Ishikawa (cell line): ENCODE measurements at regions not wholly inside any gene's neighbourhood (a gene's known extent, or its start where the extent isn't known, plus 50 kb on each side); places are given as distances from the start of the nearest gene placed in this dataset.

Experiments used
- CEBPB ChIP-seq: IDR thresholded peaks from 2 replicates; pipeline ENCODE4 v1.6.1; 2012
- CREB1 ChIP-seq: IDR thresholded peaks from 2 replicates; pipeline ENCODE4 v1.6.1; 2012; ENCODE audit warnings: low read depth
- EGR1 ChIP-seq: IDR thresholded peaks from 2 replicates; pipeline ENCODE4 v1.6.1; 2012
- EP300 ChIP-seq: IDR thresholded peaks from 2 replicates; pipeline ENCODE4 v1.6.1; 2012; ENCODE audit warnings: borderline replicate concordance
- FOXM1 ChIP-seq: IDR thresholded peaks from 2 replicates; pipeline ENCODE4 v1.6.1; 2012; ENCODE audit warnings: low read depth, borderline replicate concordance
- NFIC ChIP-seq: IDR thresholded peaks from 2 replicates; pipeline ENCODE4 v1.6.1; 2012
- RAD21 ChIP-seq: IDR thresholded peaks from 2 replicates; pipeline ENCODE4 v1.6.1; 2012; ENCODE audit warnings: low read depth
- TAF1 ChIP-seq: IDR thresholded peaks from 2 replicates; pipeline ENCODE4 v1.6.1; 2012; ENCODE audit warnings: low read depth, mild to moderate bottlenecking
- TCF12 ChIP-seq: IDR thresholded peaks from 2 replicates; pipeline ENCODE4 v1.6.1; 2012; ENCODE audit warnings: low read depth
- TEAD4 ChIP-seq: IDR thresholded peaks from 2 replicates; pipeline ENCODE4 v1.6.1; 2012
- YY1 ChIP-seq: IDR thresholded peaks from 2 replicates; pipeline ENCODE4 v1.6.1; 2012; ENCODE audit warnings: low read depth
- ZBTB7A ChIP-seq: IDR thresholded peaks from 2 replicates; pipeline ENCODE4 v1.6.1; 2012; ENCODE audit warnings: low read depth
- TF ChIP-seq, protein P1 (sequence below): IDR thresholded peaks from 2 replicates; pipeline ENCODE4 v1.6.1; 2012
- TF ChIP-seq, protein P2 (sequence below): IDR thresholded peaks from 2 replicates; pipeline ENCODE4 v1.6.1; 2012
- TF ChIP-seq, protein P3 (sequence below): IDR thresholded peaks from 2 replicates; pipeline ENCODE4 v1.6.1; 2012; ENCODE audit warnings: low read depth, mild to moderate bottlenecking

DNA sequence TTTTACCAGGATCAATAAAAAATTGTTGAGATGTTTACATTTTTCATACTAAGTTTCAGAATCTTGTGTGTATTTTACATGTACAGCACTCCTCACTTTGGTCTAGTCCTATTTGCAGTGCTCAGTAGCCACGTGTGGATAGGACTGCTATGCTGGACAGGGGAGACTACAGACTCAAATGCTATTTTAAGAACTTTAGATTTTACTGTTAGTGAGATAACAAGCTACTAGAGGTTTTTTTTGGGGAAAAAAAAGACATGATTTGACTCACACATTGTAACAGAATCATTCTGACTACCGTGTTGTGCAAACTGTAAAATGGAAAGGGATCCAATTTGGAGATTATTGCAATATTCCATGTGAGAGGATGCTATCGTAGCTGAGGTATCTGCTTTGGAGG is 418.9 kb upstream of the PRMT6 start:
- no peak for TF ChIP-seq TEAD4
- no peak for TF ChIP-seq NFIC
- TF ChIP-seq, protein P1, sequence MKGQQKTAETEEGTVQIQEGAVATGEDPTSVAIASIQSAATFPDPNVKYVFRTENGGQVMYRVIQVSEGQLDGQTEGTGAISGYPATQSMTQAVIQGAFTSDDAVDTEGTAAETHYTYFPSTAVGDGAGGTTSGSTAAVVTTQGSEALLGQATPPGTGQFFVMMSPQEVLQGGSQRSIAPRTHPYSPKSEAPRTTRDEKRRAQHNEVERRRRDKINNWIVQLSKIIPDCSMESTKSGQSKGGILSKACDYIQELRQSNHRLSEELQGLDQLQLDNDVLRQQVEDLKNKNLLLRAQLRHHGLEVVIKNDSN, result no peak
- TF ChIP-seq CREB1, result no peak
- TF ChIP-seq, protein P2, sequence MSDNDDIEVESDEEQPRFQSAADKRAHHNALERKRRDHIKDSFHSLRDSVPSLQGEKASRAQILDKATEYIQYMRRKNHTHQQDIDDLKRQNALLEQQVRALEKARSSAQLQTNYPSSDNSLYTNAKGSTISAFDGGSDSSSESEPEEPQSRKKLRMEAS, result no peak
- TF ChIP-seq ZBTB7A, result no peak
- no peak for TF ChIP-seq TAF1
- TF ChIP-seq, protein P3, sequence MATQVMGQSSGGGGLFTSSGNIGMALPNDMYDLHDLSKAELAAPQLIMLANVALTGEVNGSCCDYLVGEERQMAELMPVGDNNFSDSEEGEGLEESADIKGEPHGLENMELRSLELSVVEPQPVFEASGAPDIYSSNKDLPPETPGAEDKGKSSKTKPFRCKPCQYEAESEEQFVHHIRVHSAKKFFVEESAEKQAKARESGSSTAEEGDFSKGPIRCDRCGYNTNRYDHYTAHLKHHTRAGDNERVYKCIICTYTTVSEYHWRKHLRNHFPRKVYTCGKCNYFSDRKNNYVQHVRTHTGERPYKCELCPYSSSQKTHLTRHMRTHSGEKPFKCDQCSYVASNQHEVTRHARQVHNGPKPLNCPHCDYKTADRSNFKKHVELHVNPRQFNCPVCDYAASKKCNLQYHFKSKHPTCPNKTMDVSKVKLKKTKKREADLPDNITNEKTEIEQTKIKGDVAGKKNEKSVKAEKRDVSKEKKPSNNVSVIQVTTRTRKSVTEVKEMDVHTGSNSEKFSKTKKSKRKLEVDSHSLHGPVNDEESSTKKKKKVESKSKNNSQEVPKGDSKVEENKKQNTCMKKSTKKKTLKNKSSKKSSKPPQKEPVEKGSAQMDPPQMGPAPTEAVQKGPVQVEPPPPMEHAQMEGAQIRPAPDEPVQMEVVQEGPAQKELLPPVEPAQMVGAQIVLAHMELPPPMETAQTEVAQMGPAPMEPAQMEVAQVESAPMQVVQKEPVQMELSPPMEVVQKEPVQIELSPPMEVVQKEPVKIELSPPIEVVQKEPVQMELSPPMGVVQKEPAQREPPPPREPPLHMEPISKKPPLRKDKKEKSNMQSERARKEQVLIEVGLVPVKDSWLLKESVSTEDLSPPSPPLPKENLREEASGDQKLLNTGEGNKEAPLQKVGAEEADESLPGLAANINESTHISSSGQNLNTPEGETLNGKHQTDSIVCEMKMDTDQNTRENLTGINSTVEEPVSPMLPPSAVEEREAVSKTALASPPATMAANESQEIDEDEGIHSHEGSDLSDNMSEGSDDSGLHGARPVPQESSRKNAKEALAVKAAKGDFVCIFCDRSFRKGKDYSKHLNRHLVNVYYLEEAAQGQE, result no peak
- no peak for TF ChIP-seq FOXM1
- TF ChIP-seq CEBPB, result no peak
- TF ChIP-seq RAD21, result no peak
- TF ChIP-seq EP300, result no peak
- TF ChIP-seq TCF12, result no peak
- no peak for TF ChIP-seq YY1
- no peak for TF ChIP-seq EGR1

DNA sequence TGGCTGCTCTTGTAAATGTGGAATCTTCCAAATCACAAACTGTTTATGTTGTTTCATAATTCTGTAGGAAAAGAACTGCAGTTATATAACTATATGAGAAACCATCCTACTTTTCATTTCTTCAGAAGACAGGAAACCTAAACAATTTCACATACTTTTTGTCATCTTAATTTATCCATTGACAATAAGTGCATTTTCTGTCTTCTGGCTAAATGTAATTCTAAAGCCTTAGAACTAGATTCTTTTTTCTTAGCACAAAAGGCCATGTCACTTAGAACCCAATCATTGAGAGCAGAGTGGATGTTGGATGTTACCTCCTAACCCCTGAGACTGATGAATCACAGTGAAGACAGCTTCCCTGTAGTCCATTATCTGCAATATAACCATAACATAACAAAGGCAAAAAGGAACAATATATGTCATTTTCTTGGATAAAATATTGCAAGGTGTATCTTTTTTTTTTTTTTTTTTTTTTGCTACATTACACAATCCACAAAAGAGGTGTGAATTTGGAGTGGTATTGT is 410.2 kb upstream of the PRMT6 start:
- TF ChIP-seq TCF12, result no peak
- TF ChIP-seq, protein P3, result no peak
- no peak for TF ChIP-seq TAF1
- TF ChIP-seq CREB1, result no peak
- TF ChIP-seq TEAD4, result no peak
- no peak for TF ChIP-seq YY1
- TF ChIP-seq, protein P1, result no peak
- TF ChIP-seq CEBPB, result no peak

DNA sequence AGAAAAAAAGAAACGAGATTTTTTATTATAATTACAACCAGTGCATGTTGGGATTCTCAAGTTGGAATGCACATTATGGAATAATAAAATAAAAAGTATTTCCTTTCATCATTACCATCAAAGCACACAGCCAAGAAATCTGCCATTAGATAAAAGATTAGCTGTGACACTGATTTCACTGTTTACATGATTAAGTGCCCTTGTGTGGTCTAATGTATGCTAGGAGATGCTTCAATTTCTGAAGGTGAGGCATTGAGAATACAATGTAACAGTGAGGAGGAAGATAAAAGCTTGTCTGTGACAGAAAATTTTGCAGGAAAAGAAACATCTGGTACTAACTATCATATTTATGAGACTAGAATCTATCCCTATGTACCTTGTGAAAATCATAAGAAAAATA is 409.7 kb upstream of the PRMT6 start:
- TF ChIP-seq TEAD4 (no peak), NFIC (no peak)

DNA sequence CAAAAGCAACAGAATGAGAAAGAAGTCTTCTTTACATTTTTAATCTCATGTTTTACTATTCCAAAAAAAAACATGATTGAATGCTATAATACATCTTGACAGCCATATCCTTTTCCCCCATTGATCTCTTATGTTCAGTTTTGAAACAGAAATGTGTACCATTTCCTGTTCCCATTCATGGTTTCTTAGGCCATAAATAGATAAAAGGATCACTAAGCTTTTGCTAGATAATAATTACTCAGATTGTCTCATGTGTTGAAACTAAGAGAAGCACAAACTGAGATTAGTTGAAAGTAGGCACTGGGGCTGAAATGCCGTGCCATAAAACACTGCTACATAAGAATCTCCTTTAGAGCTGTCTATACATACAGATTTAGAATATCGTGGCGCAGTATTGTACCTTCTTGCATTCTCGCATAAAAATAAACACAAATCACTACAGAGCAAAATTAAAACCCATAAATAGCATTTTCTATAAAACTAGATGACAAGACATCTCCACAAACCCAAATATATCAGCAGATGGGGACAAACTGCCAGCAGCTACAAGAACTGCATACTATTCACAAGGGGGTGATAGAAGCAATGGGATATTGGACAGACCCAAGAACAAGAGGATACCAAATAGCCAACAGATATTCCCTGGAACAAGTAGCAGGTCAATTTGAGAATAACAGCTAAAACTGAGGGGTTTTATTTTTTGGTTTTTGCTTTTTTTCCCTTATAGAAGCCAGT is 405.3 kb upstream of the PRMT6 start:
- TF ChIP-seq ZBTB7A (no peak), FOXM1 (no peak), EGR1 (no peak), YY1 (no peak), TEAD4 (no peak), TCF12 (no peak), TAF1 (no peak), CEBPB (no peak), EP300 (no peak), RAD21 (no peak), CREB1 (no peak), NFIC (no peak)
- TF ChIP-seq, protein P3, result no peak
- TF ChIP-seq, protein P1, result no peak
- TF ChIP-seq, protein P2, result no peak
